Mesenteric fat pad (tissue), 1 donor: ENCODE measurements at regions not wholly inside any gene's neighbourhood (a gene's known extent, or its start where the extent isn't known, plus 50 kb on each side); places are given as distances from the start of the nearest gene placed in this dataset.

Experiments used
- DNase-seq: peaks from one replicate; pipeline ENCODE4 v3.0.0-alpha.2; 2020; ENCODE audit warnings: low spot score
- donor health status: DM: yes; HTN: yes; CAD: no.

GRCh38 chr6:165804331-165805066, 141.5 kb upstream of the PDE10A start:
- DNase-seq = no peak

GRCh38 chr6:165800337-165800736, 137.3 kb upstream of the PDE10A start:
- DNase-seq = no peak

GRCh38 chr6:165799391-165800153, 136.5 kb upstream of the PDE10A start:
- no peak for DNase-seq

GRCh38 chr6:165798991-165799390, 135.9 kb upstream of the PDE10A start:
- no peak for DNase-seq

GRCh38 chr6:165794179-165794601, 131.1 kb upstream of the PDE10A start:
- no peak for DNase-seq

- no peak for DNase-seq
Measured at GRCh38 chr6:165793287-165793825, 130.3 kb upstream of the PDE10A start.

GRCh38 chr6:165791876-165792437, 128.9 kb upstream of the PDE10A start:
- DNase-seq = no peak

GRCh38 chr6:165791306-165791705, 128.3 kb upstream of the PDE10A start:
- no peak for DNase-seq

- DNase-seq = no peak
Measured at GRCh38 chr6:165782812-165783211, 119.8 kb upstream of the PDE10A start.

- no peak for DNase-seq
Measured at GRCh38 chr6:165782134-165782533, 119.1 kb upstream of the PDE10A start.

GRCh38 chr6:165777680-165778079, 114.6 kb upstream of the PDE10A start:
- no peak for DNase-seq

GRCh38 chr6:165776691-165777090, 113.7 kb upstream of the PDE10A start:
- no peak for DNase-seq

GRCh38 chr6:165775721-165776120, 112.7 kb upstream of the PDE10A start:
- no peak for DNase-seq

GRCh38 chr6:165774903-165775601, 112.0 kb upstream of the PDE10A start:
- DNase-seq = no peak

GRCh38 chr6:165770397-165771082, 107.5 kb upstream of the PDE10A start:
- DNase-seq = no peak

GRCh38 chr6:165769884-165770283, 106.8 kb upstream of the PDE10A start:
- no peak for DNase-seq

GRCh38 chr6:165769401-165769800, 106.4 kb upstream of the PDE10A start:
- DNase-seq = no peak

GRCh38 chr6:165768961-165769360, 105.9 kb upstream of the PDE10A start:
- no peak for DNase-seq

- DNase-seq = no peak
Measured at GRCh38 chr6:165767228-165767627, 104.2 kb upstream of the PDE10A start.

- no peak for DNase-seq
Measured at GRCh38 chr6:165766457-165766856, 103.4 kb upstream of the PDE10A start.

GRCh38 chr6:165766026-165766425, 103.0 kb upstream of the PDE10A start:
- no peak for DNase-seq
